Heart right ventricle (tissue), 16 donors: ENCODE measurements at regions not wholly inside any gene's neighbourhood (a gene's known extent, or its start where the extent isn't known, plus 50 kb on each side); places are given as distances from the start of the nearest gene placed in this dataset.

Experiments
- ATAC-seq, 8 donors: fragments of 200-7000 bp; cut with Tn5 transposase; one replicate each; pipeline ENCODE4 v1.9.1; 2020; ENCODE audit warnings: mild to moderate bottlenecking in 8 of 8, moderate library complexity in 8 of 8, moderate number of reproducible peaks in 1 of 8
- DNase-seq, 2 donors: peaks; one replicate each; pipeline ENCODE4 v3.0.0-alpha.2; 2020
- H3K27ac ChIP-seq, 10 donors: fragments of 200-600 bp; sonication (generic) in 2 of 10; one replicate each; pipeline versions ENCODE4 v1.5.0 to v1.8.0; 2020 to 2022; ENCODE audit warnings: mild to moderate bottlenecking in 3 of 10
- H3K27me3 ChIP-seq, 7 donors: fragments of 200-600 bp; one replicate each; pipeline ENCODE4 v1.8.0; 2021 to 2022; ENCODE audit warnings: mild to moderate bottlenecking in 2 of 7
- H3K36me3 ChIP-seq, 9 donors: fragments of 200-600 bp; sonication (generic) in 1 of 9; one replicate each; pipeline versions ENCODE4 v1.5.0 to v1.8.0; 2020 to 2022; ENCODE audit warnings: mild to moderate bottlenecking in 2 of 9
- H3K4me1 ChIP-seq, 9 donors: fragments of 200-600 bp; sonication (generic) in 1 of 9; one replicate each; pipeline versions ENCODE4 v1.5.0 to v1.8.0; 2020 to 2022; ENCODE audit warnings: mild to moderate bottlenecking in 4 of 9
- H3K4me3 ChIP-seq, 10 donors: fragments of 200-600 bp; sonication (generic) in 2 of 10; one replicate each; pipeline versions ENCODE4 v1.5.0 to v1.8.0; 2020 to 2022; ENCODE audit warnings: mild to moderate bottlenecking in 7 of 10, moderate library complexity in 2 of 10
- H3K9me3 ChIP-seq, 11 donors: fragments of 200-600 bp in 10 of 11; sonication (generic) in 2 of 11; one replicate each; pipeline versions ENCODE4 v1.5.0 to v1.8.0; 2013 to 2022; ENCODE audit warnings: mild to moderate bottlenecking in 2 of 11, control low read depth in 1 of 11, moderate library complexity in 1 of 11
- WGBS, 2 donors: extraction: QIAGEN DNeasy Blood & Tissue Kit; methylation state at CpG; one replicate each; pipeline ENCODE4 v1.1.7; 2013; ENCODE audit warnings: inconsistent platforms in 1 of 2; 5-methylcytosine and 5-hydroxymethylcytosine counted together
- intact Hi-C, 10 donors: fragments of 100-400 bp; cut with DNase I; formaldehyde crosslinking; loops; one replicate each; pipeline versions ENCODE4 v1.11.1 to v1.14.2; 2022
- TF ChIP-seq, protein P1 (sequence below), 9 donors: fragments of 200-600 bp; sonication (generic) in 2 of 9; IDR thresholded peaks; one replicate each; pipeline versions ENCODE4 v1.5.0 to v1.8.0; 2021 to 2022; ENCODE audit warnings: antibody characterized with exemption in 9 of 9, mild to moderate bottlenecking in 5 of 9, moderate library complexity in 1 of 9
- donor health status: Arrhythmogenic right ventricular cardiomyopathy.
- donor health status: ischemic (EF 13 %, LVEDD 7.1; RV severe dilation, severe dysfunction).
- donor health status: healthy with polysubstance abuse.
- donor health status: DM: no; HTN: yes; CAD: no.
- donor health status: DM: no; HTN: no; CAD: no.
- donor health status: ischemic (EF 25% LVEDD 6.9; RV normal size, moderate dysfunction).
- donor health status: ischemic (EF 25% LVEDD 5.7; RV mildly dilated, moderate dysfunction).
- donor health status: healthy.
- donor health status: DM: yes; HTN: yes; CAD: no.
- donor health status: Ischemic cardiomyopathy.
- donor health status: ischemic (EF 35%, LVEDD 5.7; RV mildly dilated, moderate dysfunction).
- donor health status: nonischemic (EF 11% LVEDD 7.7; RV severe dilation, severe dysfunction).
- donor health status: DM: yes; HTN: yes; CAD: no.
- donor health status: PGD.
- donor health status: ischemic (EF 29% LVEDD 5.4; RV normal size, mild dysfunction).
- donor health status: nonischemic (EF 23%, LVEDD 6.1; RV moderate dilation, normal function).

GRCh38 chr4:135283934-135284333, 1082.3 kb upstream of the PABPC4L start:
- H3K27me3 ChIP-seq = no peaks in the 10 kb centered on the region
- no peaks in the 10 kb centered on the region for H3K4me1 ChIP-seq
- ATAC-seq (no peak), DNase-seq (no peak)
- peaks cover 0 to 9% (median 0%) of the 10 kb centered on the region in 11 donors for H3K9me3 ChIP-seq
- no peaks in the 10 kb centered on the region for H3K36me3 ChIP-seq
- intact Hi-C loops = no loop called here
- H3K27ac ChIP-seq = no peak overlapping the region
- no peak overlapping the region for H3K4me3 ChIP-seq
- TF ChIP-seq, protein P1, sequence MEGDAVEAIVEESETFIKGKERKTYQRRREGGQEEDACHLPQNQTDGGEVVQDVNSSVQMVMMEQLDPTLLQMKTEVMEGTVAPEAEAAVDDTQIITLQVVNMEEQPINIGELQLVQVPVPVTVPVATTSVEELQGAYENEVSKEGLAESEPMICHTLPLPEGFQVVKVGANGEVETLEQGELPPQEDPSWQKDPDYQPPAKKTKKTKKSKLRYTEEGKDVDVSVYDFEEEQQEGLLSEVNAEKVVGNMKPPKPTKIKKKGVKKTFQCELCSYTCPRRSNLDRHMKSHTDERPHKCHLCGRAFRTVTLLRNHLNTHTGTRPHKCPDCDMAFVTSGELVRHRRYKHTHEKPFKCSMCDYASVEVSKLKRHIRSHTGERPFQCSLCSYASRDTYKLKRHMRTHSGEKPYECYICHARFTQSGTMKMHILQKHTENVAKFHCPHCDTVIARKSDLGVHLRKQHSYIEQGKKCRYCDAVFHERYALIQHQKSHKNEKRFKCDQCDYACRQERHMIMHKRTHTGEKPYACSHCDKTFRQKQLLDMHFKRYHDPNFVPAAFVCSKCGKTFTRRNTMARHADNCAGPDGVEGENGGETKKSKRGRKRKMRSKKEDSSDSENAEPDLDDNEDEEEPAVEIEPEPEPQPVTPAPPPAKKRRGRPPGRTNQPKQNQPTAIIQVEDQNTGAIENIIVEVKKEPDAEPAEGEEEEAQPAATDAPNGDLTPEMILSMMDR (IDR thresholded peaks at IDR 0.05) = no peak

GRCh38 chr4:135282676-135283075, 1081.1 kb upstream of the PABPC4L start:
- WGBS, 2 donors = 84 to 93% methylated on average over 1 of the region's 1 CpG
- no peak for DNase-seq
- intact Hi-C loops = no loop called here
- Histone ChIP-seq H3K4me3 (no peak overlapping the region), H3K36me3 (no peaks in the 10 kb centered on the region), H3K27ac (no peak overlapping the region), H3K27me3 (no peaks in the 10 kb centered on the region), H3K9me3 (peaks cover 0 to 5% (median 0%) of the 10 kb centered on the region in 11 donors), H3K4me1 (no peaks in the 10 kb centered on the region)
- ATAC-seq = no peak
- TF ChIP-seq, protein P1 (IDR thresholded peaks at IDR 0.05) = no peak

GRCh38 chr4:135281230-135281629, 1079.6 kb upstream of the PABPC4L start:
- no peak for DNase-seq
- ATAC-seq = no peak
- intact Hi-C loops = no loop called here
- H3K36me3 ChIP-seq = no peaks in the 10 kb centered on the region
- no peaks in the 10 kb centered on the region for H3K27me3 ChIP-seq
- H3K27ac ChIP-seq = no peak overlapping the region
- WGBS, 2 donors = 77 to 85% methylated on average over 3 of the region's 3 CpGs
- H3K9me3 ChIP-seq = no peaks in the 10 kb centered on the region
- H3K4me1 ChIP-seq = no peaks in the 10 kb centered on the region
- no peak overlapping the region for H3K4me3 ChIP-seq
- TF ChIP-seq, protein P1 (IDR thresholded peaks at IDR 0.05) = no peak

- no peaks in the 10 kb centered on the region for H3K27me3 ChIP-seq
- no peak for DNase-seq
- WGBS, 2 donors = 72 to 73% methylated on average over 2 of the region's 2 CpGs
- H3K36me3 ChIP-seq = no peaks in the 10 kb centered on the region
- H3K27ac ChIP-seq = no peak overlapping the region
- TF ChIP-seq, protein P1 (IDR thresholded peaks at IDR 0.05) = no peak
- intact Hi-C loops = no loop called here
- no peak overlapping the region for H3K4me3 ChIP-seq
- no peak for ATAC-seq
- no peaks in the 10 kb centered on the region for H3K9me3 ChIP-seq
- H3K4me1 ChIP-seq = no peaks in the 10 kb centered on the region
Measured at GRCh38 chr4:135277980-135278315, 1076.4 kb upstream of the PABPC4L start.
